H1 (cell line): ENCODE measurements at regions not wholly inside any gene's neighbourhood (a gene's known extent, or its start where the extent isn't known, plus 50 kb on each side); places are given as distances from the start of the nearest gene placed in this dataset.

ENCODE experiments used
- CTCF ChIA-PET: fragments of 300-600 bp; sonication (Branson Sonifier 250); formaldehyde crosslinking; loops from one replicate; lab custom pipeline; 2021; ENCODE audit not compliant: partially characterized antibody; lab: Charles Lee
- POLR2A ChIA-PET: fragments of 300-600 bp; sonication (Branson Sonifier 250); formaldehyde crosslinking; loops from one replicate; lab custom pipeline; 2021; ENCODE audit warnings: inconsistent platforms; ENCODE audit not compliant: partially characterized antibody; lab: Charles Lee
- DNase-seq, 2 experiments: peaks; one replicate each; pipeline versions ENCODE4 v3.0.0 to v3.0.0-alpha.2; 2010 to 2022; ENCODE audit warnings: low spot score in 2 of 2, low read depth in 1 of 2, mixed read lengths in 1 of 2
- FAIRE-seq: peaks from 2 replicates; lab custom pipeline; 2011; peaks lifted over from hg19 to GRCh38; lab: Jason Lieb, UNC
- H2AFZ ChIP-seq: 2 replicates; pipeline ENCODE4 v1.8.1; 2012; ENCODE audit warnings: low read length, inconsistent platforms
- H2AK5ac ChIP-seq: 2 replicates; pipeline ENCODE4 v1.6.1; 2013; ENCODE audit warnings: low read depth, low read length
- H2BK120ac ChIP-seq: replicated peaks from 2 replicates; pipeline ENCODE3; 2013; ENCODE audit warnings: low read depth, low read length, inconsistent platforms
- H2BK12ac ChIP-seq: 2 replicates; pipeline ENCODE4 v1.6.1; 2013; ENCODE audit warnings: low read depth, low read length
- H2BK15ac ChIP-seq: 2 replicates; pipeline ENCODE4 v1.6.1; 2013; ENCODE audit warnings: low read length
- H2BK20ac ChIP-seq: 2 replicates; pipeline ENCODE4 v1.6.1; 2013; ENCODE audit warnings: low read length
- H2BK5ac ChIP-seq: 2 replicates; pipeline ENCODE4 v1.6.1; 2013; ENCODE audit warnings: low read depth, low read length
- H3K14ac ChIP-seq: 2 replicates; pipeline ENCODE4 v1.6.1; 2013; ENCODE audit warnings: inconsistent platforms; ENCODE audit not compliant: insufficient read length
- H3K18ac ChIP-seq: 2 replicates; pipeline ENCODE4 v1.6.1; 2013; ENCODE audit warnings: low read length; ENCODE audit errors: extremely low read depth
- H3K23ac ChIP-seq: 2 replicates; pipeline ENCODE4 v1.6.1; 2013; ENCODE audit warnings: inconsistent platforms; ENCODE audit not compliant: insufficient read length
- H3K23me2 ChIP-seq: 2 replicates; pipeline ENCODE4 v1.6.1; 2013; ENCODE audit warnings: low read depth, low read length
- H3K27ac ChIP-seq: 2 replicates; pipeline ENCODE4 v1.6.1; 2011; ENCODE audit warnings: low read depth, low read length, inconsistent platforms
- H3K27me3 ChIP-seq, 4 experiments: replicated peaks in 1 of 4; 1 replicate in 1 of 4; 2 replicates in 3 of 4; pipeline versions ENCODE4 v1.6.1 to v1.8.1; 2011 to 2013; ENCODE audit warnings: low read length in 3 of 4, mild to moderate bottlenecking in 3 of 4, inconsistent platforms in 2 of 4, mixed read lengths in 2 of 4, moderate library complexity in 1 of 4; ENCODE audit not compliant: control insufficient read depth in 3 of 4, insufficient read depth in 3 of 4; ENCODE audit errors: extremely low read depth in 1 of 4
- H3K36me3 ChIP-seq, 4 experiments: 2 replicates each; pipeline versions ENCODE4 v1.6.1 to v1.8.1; 2011 to 2013; ENCODE audit warnings: mild to moderate bottlenecking in 4 of 4, low read length in 3 of 4, moderate library complexity in 2 of 4, control low read depth in 1 of 4, inconsistent platforms in 1 of 4; ENCODE audit not compliant: insufficient read depth in 4 of 4, control insufficient read depth in 2 of 4
- H3K4ac ChIP-seq: replicated peaks from 2 replicates; pipeline ENCODE3; 2013; ENCODE audit warnings: low read length, low read depth, mixed read lengths, inconsistent platforms; ENCODE audit not compliant: insufficient read length
- H3K4me1 ChIP-seq, 4 experiments: replicated peaks in 1 of 4; 1 replicate in 1 of 4; 2 replicates in 3 of 4; pipeline versions ENCODE4 v1.6.1 to v1.8.1; 2011 to 2013; ENCODE audit warnings: low read length in 3 of 4, inconsistent platforms in 2 of 4, mixed read lengths in 1 of 4; ENCODE audit not compliant: insufficient read depth in 4 of 4, control insufficient read depth in 3 of 4
- H3K4me2 ChIP-seq, 2 experiments: 2 replicates each; pipeline versions ENCODE4 v1.6.1 to v1.8.1; 2011 to 2013; ENCODE audit warnings: low read depth in 2 of 2, low read length in 2 of 2, control low read depth in 1 of 2, inconsistent platforms in 1 of 2, mild to moderate bottlenecking in 1 of 2; ENCODE audit not compliant: insufficient read depth in 1 of 2
- H3K4me3 ChIP-seq, 4 experiments: fragments of 200-600, 300-600 bp in 1 of 4; sonication (generic), shearing (Covaris generic), sonication (Bioruptor Twin) in 1 of 4; 2 replicates each; pipeline versions ENCODE4 v1.5.1 to v1.8.1; 2011 to 2016; ENCODE audit warnings: low read length in 4 of 4, low read depth in 3 of 4, control low read depth in 2 of 4, inconsistent platforms in 2 of 4, mild to moderate bottlenecking in 2 of 4, mixed read lengths in 1 of 4, moderate library complexity in 1 of 4; ENCODE audit not compliant: insufficient read depth in 2 of 4; ENCODE audit errors: extremely low read depth in 1 of 4
- H3K56ac ChIP-seq: replicated peaks from 2 replicates; pipeline ENCODE3; 2013; ENCODE audit warnings: low read depth, mild to moderate bottlenecking, mixed read lengths, low read length, inconsistent platforms; ENCODE audit not compliant: insufficient read length
- H3K79me1 ChIP-seq: 2 replicates; pipeline ENCODE4 v1.6.1; 2013; ENCODE audit warnings: low read depth, low read length, control low read depth
- H3K79me2 ChIP-seq, 2 experiments: 2 replicates each; pipeline versions ENCODE4 v1.6.1 to v1.8.1; 2012 to 2013; ENCODE audit warnings: low read length in 2 of 2, mild to moderate bottlenecking in 2 of 2, inconsistent platforms in 1 of 2; ENCODE audit not compliant: insufficient read depth in 2 of 2, control insufficient read depth in 1 of 2
- H3K9ac ChIP-seq, 4 experiments: replicated peaks in 1 of 4; 1 replicate in 1 of 4; 2 replicates in 3 of 4; pipeline versions ENCODE4 v1.6.1 to v1.8.1; 2011 to 2013; ENCODE audit warnings: low read depth in 3 of 4, low read length in 3 of 4, control low read depth in 2 of 4, mild to moderate bottlenecking in 2 of 4, moderate library complexity in 2 of 4, inconsistent platforms in 1 of 4; ENCODE audit errors: extremely low read depth in 1 of 4
- H3K9me3 ChIP-seq, 2 experiments: 2 replicates each; pipeline versions ENCODE4 v1.6.1 to v1.8.1; 2012 to 2013; ENCODE audit warnings: mild to moderate bottlenecking in 2 of 2, moderate library complexity in 2 of 2, control low read depth in 1 of 2, inconsistent platforms in 1 of 2, low read depth in 1 of 2, low read length in 1 of 2, mixed read lengths in 1 of 2; ENCODE audit not compliant: insufficient read depth in 2 of 2
- H4K20me1 ChIP-seq, 2 experiments: replicated peaks in 1 of 2; 2 replicates each; pipeline versions ENCODE3 to v1.8.1; 2011 to 2013; ENCODE audit warnings: inconsistent platforms in 2 of 2, low read length in 2 of 2, mild to moderate bottlenecking in 1 of 2; ENCODE audit not compliant: insufficient read depth in 2 of 2, control insufficient read depth in 1 of 2
- H4K5ac ChIP-seq: 2 replicates; pipeline ENCODE4 v1.6.1; 2013; ENCODE audit warnings: low read length, low read depth, mixed read lengths, inconsistent platforms; ENCODE audit not compliant: insufficient read length
- H4K8ac ChIP-seq: 2 replicates; pipeline ENCODE4 v1.8.0; 2013; ENCODE audit warnings: mild to moderate bottlenecking, moderate library complexity, low read length, inconsistent platforms; ENCODE audit not compliant: insufficient read depth; ENCODE audit errors: extremely low read depth
- H4K91ac ChIP-seq: replicated peaks from 2 replicates; pipeline ENCODE3; 2013; ENCODE audit warnings: low read length, mixed read lengths, inconsistent platforms; ENCODE audit not compliant: insufficient read length
- CHD1 ChIP-seq: IDR thresholded peaks from 2 replicates; pipeline ENCODE4 v1.6.1; 2012; ENCODE audit warnings: low read depth, low read length, improper control_type of control experiment
- CREB1 ChIP-seq: IDR thresholded peaks from 2 replicates; pipeline ENCODE4 v1.6.1; 2012; ENCODE audit warnings: inconsistent platforms
- CTCF ChIP-seq, 3 experiments: IDR thresholded peaks; 1 replicate in 2 of 3; 2 replicates in 1 of 3; pipeline versions ENCODE4 v1.5.1 to v1.6.1; 2011; ENCODE audit warnings: low read length in 3 of 3, mild to moderate bottlenecking in 3 of 3, inconsistent platforms in 2 of 3, low read depth in 1 of 3, moderate library complexity in 1 of 3; ENCODE audit not compliant: insufficient read depth in 1 of 3; ENCODE audit errors: control extremely low read depth in 1 of 3
- E2F6 ChIP-seq: IDR thresholded peaks from 2 replicates; pipeline ENCODE4 v1.6.1; 2012; ENCODE audit warnings: inconsistent platforms
- GTF2F1 ChIP-seq: IDR thresholded peaks from 2 replicates; pipeline ENCODE4 v1.6.1; 2012; ENCODE audit warnings: low read depth, low read length, improper control_type of control experiment, borderline replicate concordance
- HDAC6 ChIP-seq: IDR thresholded peaks from one replicate; pipeline ENCODE4 v1.7.1; 2012; ENCODE audit warnings: low read depth, mild to moderate bottlenecking, inconsistent platforms, low read length, moderate library complexity
- JUND ChIP-seq: IDR thresholded peaks from 2 replicates; pipeline ENCODE4 v1.6.1; 2011; ENCODE audit warnings: mild to moderate bottlenecking, improper control_type of control experiment, low read length
- RNF2 ChIP-seq: fragments of 200-900, 300-1000 bp; sonication (generic); IDR thresholded peaks from 2 replicates; pipeline ENCODE4 v1.7.1; 2016; ENCODE audit warnings: borderline replicate concordance, low read depth, mild to moderate bottlenecking, antibody characterized with exemption, low read length; ENCODE audit not compliant: poor library complexity, severe bottlenecking; ENCODE audit errors: missing control alignments
- RXRA ChIP-seq: IDR thresholded peaks from 2 replicates; pipeline ENCODE4 v1.6.1; 2011; ENCODE audit warnings: low read depth, mild to moderate bottlenecking, low read length, moderate library complexity; ENCODE audit not compliant: insufficient read depth
- TCF12 ChIP-seq: IDR thresholded peaks from 2 replicates; pipeline ENCODE4 v1.6.1; 2011; ENCODE audit warnings: low read depth, mild to moderate bottlenecking, low read length
- TEAD4 ChIP-seq: IDR thresholded peaks from 2 replicates; pipeline ENCODE4 v1.6.1; 2012; ENCODE audit warnings: low read depth, low read length, inconsistent platforms, mixed read lengths
- WGBS, 2 experiments: shearing (Covaris generic) in 1 of 2; methylation state at CpG; one replicate each; pipeline versions ENCODE4 v1.1.6 to v1.1.7; 2013 to 2015; ENCODE audit warnings: low lambda C conversion rate in 2 of 2, mixed read lengths in 2 of 2, inconsistent platforms in 1 of 2, low coverage in 1 of 2, missing lambda C conversion rate in 1 of 2; ENCODE audit not compliant: insufficient replicate concordance in 2 of 2, insufficient coverage in 1 of 2, insufficient read length in 1 of 2; ENCODE audit errors: extremely low coverage in 1 of 2, missing lambda C conversion rate in 1 of 2; 5-methylcytosine and 5-hydroxymethylcytosine counted together

DNA sequence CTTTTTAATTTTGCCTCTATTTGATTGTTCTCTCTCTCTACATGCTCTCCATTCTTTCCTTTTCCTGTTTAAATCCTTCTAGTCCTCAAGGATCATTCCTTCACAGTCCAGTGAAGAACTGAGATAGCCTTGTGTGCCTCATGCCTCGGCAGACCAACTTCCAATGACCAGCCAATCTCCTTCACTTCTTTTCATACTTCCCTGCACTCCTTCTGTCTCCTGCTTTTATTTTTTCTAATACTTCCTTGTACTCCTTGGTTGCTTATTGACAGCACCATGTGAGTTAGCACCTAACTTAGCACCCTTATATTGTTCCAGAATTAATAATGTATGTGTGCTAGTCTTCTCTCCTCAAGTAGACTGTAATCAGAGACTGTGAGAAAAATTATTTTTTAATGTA lies 246.8 kb downstream of the ADGRG6 start:
- Histone ChIP-seq H3K79me2 (no peaks in the 10 kb centered on the region), H2BK15ac (no peak overlapping the region), H3K18ac (no peak overlapping the region), H4K8ac (no peak overlapping the region), H2BK120ac (no peak overlapping the region), H4K5ac (no peak overlapping the region), H4K20me1 (no peaks in the 10 kb centered on the region), H3K23ac (no peak overlapping the region), H2BK5ac (no peak overlapping the region), H2BK20ac (no peak overlapping the region), H3K4me3 (no peak overlapping the region), H3K36me3 (no peaks in the 10 kb centered on the region), H3K4me1 (peaks cover 0 to 6% (median 4%) of the 10 kb centered on the region in 4 experiments; a peak in 5 of 7 replicates), H4K91ac (no peak overlapping the region), H3K9ac (no peak overlapping the region), H3K27ac (no peak overlapping the region), H3K4ac (no peak overlapping the region), H2AK5ac (no peak overlapping the region), H3K23me2 (no peaks in the 10 kb centered on the region), H3K9me3 (no peaks in the 10 kb centered on the region), H3K14ac (no peak overlapping the region), H2BK12ac (no peak overlapping the region), H3K4me2 (no peak overlapping the region), H3K27me3 (no peaks in the 10 kb centered on the region), H3K56ac (no peak overlapping the region), H2AFZ (no peak overlapping the region), H3K79me1 (no peaks in the 10 kb centered on the region; the same call in 1 of the 2 replicates)
- CTCF ChIA-PET: interaction anchor here (0.9 to 1.2 kb wide), 2 partner anchors 8 to 74 kb away, joined by 3 to 4 read pairs; no protein-coding TSS in a partner anchor
- WGBS, 2 experiments: 89% methylated on average over 1 of the region's 1 CpG; no CpG with 5 or more reads in 1 of the 2 experiments
- POLR2A ChIA-PET: no interaction called here
- DNase-seq (no peak), FAIRE-seq (no peak)
- TF ChIP-seq GTF2F1: no peak
- no peak for TF ChIP-seq CREB1
- no peak for TF ChIP-seq TEAD4
- no peak for TF ChIP-seq CHD1
- no peak for TF ChIP-seq TCF12
- no peak for TF ChIP-seq RXRA
- no peak for TF ChIP-seq RNF2
- TF ChIP-seq E2F6: no peak
- TF ChIP-seq JUND: no peak
- no peak for TF ChIP-seq HDAC6
- TF ChIP-seq CTCF (IDR thresholded peaks at IDR 0.05; ENCODE audit: control extremely low read depth in 1 of 3, insufficient read depth in 1 of 3, low read depth in 1 of 3, low read length in 3 of 3): no peak
